Erythroblast (primary cell): ENCODE measurements at regions not wholly inside any gene's neighbourhood (a gene's known extent, or its start where the extent isn't known, plus 50 kb on each side); places are given as distances from the start of the nearest gene placed in this dataset.

Experiments
- GATA1 ChIP-seq: IDR thresholded peaks from 2 replicates; pipeline ENCODE4 v1.6.1; 2011; ENCODE audit warnings: low read depth, mild to moderate bottlenecking, control low read depth, low read length, moderate library complexity
- POLR2A ChIP-seq: IDR thresholded peaks from 2 replicates; pipeline ENCODE4 v1.6.1; 2011; ENCODE audit warnings: mild to moderate bottlenecking, low read length

DNA sequence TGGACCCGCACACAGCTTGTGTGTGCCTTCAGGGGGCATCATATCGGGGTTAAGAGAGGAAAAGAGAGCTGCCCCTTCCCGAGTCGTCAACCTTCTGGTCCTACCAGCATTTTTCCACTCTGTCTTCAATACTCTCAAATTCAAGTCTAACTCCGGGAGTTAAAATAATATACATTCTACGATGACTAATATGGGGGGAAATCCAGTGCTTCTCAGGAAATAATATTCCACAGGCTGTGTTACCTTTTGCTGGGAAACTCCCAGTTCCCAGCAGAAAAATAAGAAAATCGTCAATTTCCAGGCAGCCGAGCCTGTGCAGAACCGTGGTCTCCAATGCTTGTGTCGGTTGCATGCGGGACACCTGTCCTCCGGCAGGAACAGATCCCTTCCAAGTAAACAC is 105.0 kb upstream of the FOXF1 start:
- TF ChIP-seq POLR2A (no peak), GATA1 (no peak)
